ENCODE measurements at regions not wholly inside any gene's neighbourhood (a gene's known extent, or its start where the extent isn't known, plus 50 kb on each side); places are given as distances from the start of the nearest gene placed in this dataset.

- TF ChIP-seq CUX1 (IDR thresholded peaks at IDR 0.05; ENCODE audit: insufficient replicate concordance, low read depth, low read length), result no peak
- no peak for TF ChIP-seq USF1 (IDR thresholded peaks at IDR 0.05; ENCODE audit: borderline replicate concordance, extremely low read length, insufficient read depth, low read depth, low read length)
- no peak for TF ChIP-seq ELK1 (IDR thresholded peaks at IDR 0.05; ENCODE audit: low read depth, low read length)
- TF ChIP-seq TBL1XR1 (IDR thresholded peaks at IDR 0.05; ENCODE audit: low read depth, low read length), result peak; percentile 97
- TF ChIP-seq BHLHE40 (IDR thresholded peaks at IDR 0.05; ENCODE audit: borderline replicate concordance in 1 of 2, low read depth in 2 of 2, low read length in 1 of 2), result peak; percentile 88
- TF ChIP-seq USF2 (IDR thresholded peaks at IDR 0.05; ENCODE audit: borderline replicate concordance, low read depth, low read length), result no peak
- no peak for TF ChIP-seq BRCA1 (IDR thresholded peaks at IDR 0.05; ENCODE audit: low read depth, low read length)
- no peak for TF ChIP-seq ZNF274 (IDR thresholded peaks at IDR 0.05; ENCODE audit: insufficient read depth, insufficient read length)
- TF ChIP-seq ZSCAN29 (IDR thresholded peaks at IDR 0.05), result no peak
- no peak for TF ChIP-seq SREBF1 (IDR thresholded peaks at IDR 0.05; ENCODE audit: low read length)
- peak; percentile 81 for TF ChIP-seq IKZF1 (conservative IDR thresholded peaks at IDR 0.05)
- no peak for TF ChIP-seq CBX3 (IDR thresholded peaks at IDR 0.05; ENCODE audit: borderline replicate concordance, low read depth)
- TF ChIP-seq MYC (IDR thresholded peaks at IDR 0.05; ENCODE audit: insufficient read depth, insufficient read length, insufficient replicate concordance, low read length, severe bottlenecking), result no peak
- TF ChIP-seq ESRRA (IDR thresholded peaks at IDR 0.05; ENCODE audit: low read length), result no peak
- TF ChIP-seq SKIL (IDR thresholded peaks at IDR 0.05; ENCODE audit: low read depth, poor library complexity, severe bottlenecking), result peak; percentile 98
- TF ChIP-seq BCL11A (IDR thresholded peaks at IDR 0.05; ENCODE audit: low read depth, low read length), result peak; percentile 96
- no peak for TF ChIP-seq SMARCA5 (IDR thresholded peaks at IDR 0.05)
- peak in 1 of 2 experiments; percentile 90; a peak in 2 of 4 replicates for TF ChIP-seq ETV6 (conservative IDR thresholded peaks at IDR 0.05 in 1 of 2, IDR thresholded peaks at IDR 0.05 in 1 of 2; ENCODE audit: borderline replicate concordance in 1 of 2, low read depth in 1 of 2)
- TF ChIP-seq RBBP5 (conservative IDR thresholded peaks at IDR 0.05), result no peak
Measured at GRCh38 chr12:67452119-67452805, 183.1 kb downstream of the CAND1 start (continued).

Measured in GM12878 (cell line).